ES-I3 (cell line): ENCODE measurements at regions not wholly inside any gene's neighbourhood (a gene's known extent, or its start where the extent isn't known, plus 50 kb on each side); places are given as distances from the start of the nearest gene placed in this dataset.
"Not testable (repeated sequence)": the region's sequence is repeated elsewhere in the genome, so short reads cannot be mapped to it uniquely, and the experiment has no call there.

Experiments
- H3K36me3 ChIP-seq: 2 replicates; pipeline ENCODE4 v1.6.1; 2013; ENCODE audit warnings: mild to moderate bottlenecking, low read length, control low read depth, moderate library complexity; ENCODE audit not compliant: insufficient read depth
- H3K4me1 ChIP-seq: 2 replicates; pipeline ENCODE4 v1.6.1; 2013; ENCODE audit warnings: mild to moderate bottlenecking, control low read depth, low read length; ENCODE audit not compliant: insufficient read depth
- H3K9ac ChIP-seq: 2 replicates; pipeline ENCODE4 v1.6.1; 2013; ENCODE audit warnings: low read depth, mild to moderate bottlenecking, low read length, moderate library complexity
- H3K9me3 ChIP-seq: 2 replicates; pipeline ENCODE4 v1.6.1; 2013; ENCODE audit warnings: mild to moderate bottlenecking, low read length, moderate library complexity; ENCODE audit not compliant: control insufficient read depth, insufficient read depth

DNA sequence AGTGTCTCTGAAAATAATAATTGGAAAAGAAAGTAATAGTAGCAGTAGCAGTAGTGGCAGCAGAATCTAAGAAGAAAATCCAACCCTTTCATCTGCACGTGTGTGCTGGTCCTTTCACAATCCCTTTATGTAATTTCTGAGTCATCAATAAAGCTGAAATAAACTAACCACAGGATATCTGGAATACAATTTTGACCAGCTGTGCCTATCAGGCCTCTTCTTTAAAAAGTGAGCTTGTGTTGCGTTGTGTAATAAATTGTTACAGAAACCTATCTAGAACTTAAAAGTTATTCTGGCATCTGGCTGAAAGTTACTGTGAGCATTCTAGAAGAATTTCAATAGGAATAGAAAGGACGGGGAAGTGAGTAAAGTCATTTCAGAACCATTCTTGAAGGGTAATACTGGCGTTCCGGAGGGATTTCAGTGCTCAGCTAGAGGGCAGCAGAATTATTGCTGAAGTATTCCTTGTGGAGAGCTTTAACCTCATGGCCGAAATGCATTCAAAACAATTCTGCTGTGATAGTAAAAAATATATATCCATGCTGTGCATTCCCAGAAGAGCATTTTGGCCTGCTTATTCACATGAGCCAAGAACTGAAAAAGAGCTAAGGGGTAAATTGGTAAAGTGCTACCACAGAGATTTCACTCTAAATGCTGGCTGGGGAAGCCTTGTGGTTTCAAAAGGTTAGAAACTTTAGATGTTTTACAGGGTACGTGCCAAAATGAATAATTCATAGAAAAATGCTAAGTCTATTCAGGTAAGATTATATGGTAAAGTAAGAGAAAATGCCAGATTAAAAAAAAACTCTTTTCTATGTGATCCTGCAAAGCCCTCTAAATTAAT lies 260.6 kb downstream of the NKX6-1 start:
- no peak overlapping the region for H3K9ac ChIP-seq
- H3K36me3 ChIP-seq = no peaks in the 10 kb centered on the region
- H3K9me3 ChIP-seq = no peaks in the 10 kb centered on the region
- H3K4me1 ChIP-seq = no peaks in the 10 kb centered on the region

DNA sequence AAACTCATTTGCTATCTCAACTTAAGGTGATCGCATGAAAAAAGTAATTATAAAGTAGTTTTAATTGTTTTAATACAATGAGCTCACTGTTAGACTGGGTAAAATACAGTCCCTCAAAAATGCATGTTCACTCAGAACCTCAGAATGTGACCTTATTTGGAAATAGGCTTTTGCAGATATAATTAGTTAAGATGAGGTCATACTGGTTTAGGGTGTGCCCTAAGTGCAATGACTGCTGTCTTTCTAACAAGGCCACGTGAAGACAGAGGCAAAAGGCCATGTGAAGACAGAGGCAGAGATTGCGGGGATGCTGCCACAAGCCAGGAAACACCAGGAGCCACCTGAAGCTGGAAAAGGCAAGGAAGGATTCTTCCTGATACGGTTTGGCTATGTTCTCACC lies 262.1 kb downstream of the NKX6-1 start:
- Histone ChIP-seq H3K4me1 (no peaks in the 10 kb centered on the region), H3K9ac (no peak overlapping the region), H3K9me3 (no peaks in the 10 kb centered on the region)

DNA sequence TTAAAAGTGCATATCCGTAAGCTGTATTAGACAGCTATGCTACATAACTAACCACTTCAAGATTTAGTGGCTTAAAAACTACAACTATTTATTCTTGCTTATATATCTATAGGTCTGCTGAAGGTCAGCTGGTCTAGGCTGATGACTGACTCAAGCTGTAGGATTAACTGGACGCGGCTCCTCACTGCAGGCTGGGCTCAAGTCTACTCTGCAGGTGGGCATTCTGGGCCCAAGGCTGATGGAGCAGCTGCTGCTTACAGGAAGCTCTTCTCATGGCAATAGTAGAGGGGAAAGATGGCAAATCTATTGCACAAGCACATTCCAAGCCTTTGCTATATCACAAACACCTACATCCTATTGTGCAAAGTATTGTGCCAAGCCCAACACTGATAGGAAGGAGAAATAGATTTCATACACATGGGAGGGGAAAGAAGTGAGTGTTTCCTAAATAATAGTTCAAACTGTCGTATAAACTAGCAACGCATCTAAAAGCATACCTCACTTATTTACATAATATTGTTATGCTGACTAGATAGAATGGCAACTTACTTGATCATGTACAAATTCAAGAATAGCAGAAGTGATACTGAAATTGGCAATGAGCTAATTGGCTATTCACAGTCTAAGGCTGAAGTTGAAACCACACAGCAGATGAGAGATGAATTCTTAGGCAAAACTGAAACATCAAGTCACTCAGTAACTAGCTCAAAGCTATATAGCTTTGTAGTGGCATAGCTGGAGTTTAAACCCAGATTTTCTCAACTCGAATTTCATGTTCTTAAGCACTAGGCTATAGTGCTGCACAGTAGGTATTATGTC lies 263.8 kb downstream of the NKX6-1 start:
- no peaks in the 10 kb centered on the region for H3K36me3 ChIP-seq
- H3K9me3 ChIP-seq = no peaks in the 10 kb centered on the region
- H3K9ac ChIP-seq = no peak overlapping the region
- H3K4me1 ChIP-seq = no peaks in the 10 kb centered on the region

More for the DNA sequence above, 262.1 kb downstream of the NKX6-1 start:
- H3K36me3 ChIP-seq = no peaks in the 10 kb centered on the region

DNA sequence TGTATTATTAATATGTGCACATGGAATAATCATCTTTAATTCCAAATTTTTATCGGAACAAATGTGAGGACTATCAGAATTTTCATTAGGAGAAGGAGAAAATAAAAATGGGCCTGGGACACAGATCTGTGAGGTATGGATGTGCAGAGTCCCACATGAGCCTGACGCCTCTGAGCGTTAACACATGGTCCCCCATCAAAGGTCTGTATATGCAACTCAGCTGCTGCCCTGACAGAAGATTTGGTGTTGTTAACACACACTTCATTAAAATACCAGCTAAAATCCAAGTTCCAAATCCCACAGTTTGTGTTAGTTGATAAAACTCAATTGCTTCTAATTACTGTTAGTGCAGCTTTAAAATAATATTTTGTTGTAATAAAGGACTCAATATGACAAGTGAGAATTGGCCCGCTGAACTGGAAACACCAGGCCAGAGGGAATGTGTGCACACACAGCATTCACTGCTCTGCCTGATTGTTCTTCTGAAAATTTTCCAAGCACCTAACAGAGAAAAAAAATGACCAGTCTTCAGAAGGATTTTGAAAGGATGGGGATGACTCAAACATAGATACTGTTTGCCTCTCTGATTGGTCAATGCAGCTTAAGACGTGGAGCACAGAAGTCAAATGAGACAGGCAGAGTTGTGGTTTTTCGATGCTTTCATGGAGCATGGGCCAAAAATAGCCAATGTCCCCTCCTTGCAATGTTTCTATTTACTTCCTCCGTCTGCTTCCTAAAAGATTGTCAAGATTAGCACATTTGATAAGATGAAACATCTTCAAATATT lies 266.6 kb downstream of the NKX6-1 start:
- Histone ChIP-seq H3K36me3 (no peaks in the 10 kb centered on the region), H3K4me1 (no peaks in the 10 kb centered on the region), H3K9me3 (no peaks in the 10 kb centered on the region), H3K9ac (no peak overlapping the region)

DNA sequence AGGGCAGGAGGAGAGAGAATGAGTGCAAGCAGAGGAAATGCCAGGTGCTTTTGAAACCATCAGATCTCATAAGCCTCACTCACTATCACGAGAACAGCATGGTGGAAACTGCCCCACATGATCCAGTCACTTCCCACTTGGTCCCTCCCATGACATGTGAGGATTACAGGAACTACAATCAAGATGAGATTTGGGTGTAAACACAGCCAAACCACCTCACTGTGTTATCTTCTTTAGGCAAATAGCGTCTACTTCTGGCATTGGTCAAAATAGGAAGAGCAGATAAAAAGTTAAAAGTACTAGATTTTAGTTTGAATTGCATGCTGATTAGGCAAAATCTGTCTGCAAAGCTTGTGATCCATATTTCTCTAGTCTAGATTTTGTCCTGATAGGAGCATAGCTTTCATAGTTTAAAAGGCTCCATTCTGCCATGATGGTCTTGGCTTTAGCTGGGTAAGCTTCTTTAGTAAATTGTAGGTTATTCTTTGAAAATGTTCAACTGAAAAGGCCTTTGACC lies 267.5 kb downstream of the NKX6-1 start:
- Histone ChIP-seq H3K9ac (no peak overlapping the region), H3K4me1 (no peaks in the 10 kb centered on the region), H3K9me3 (no peaks in the 10 kb centered on the region), H3K36me3 (no peaks in the 10 kb centered on the region)

DNA sequence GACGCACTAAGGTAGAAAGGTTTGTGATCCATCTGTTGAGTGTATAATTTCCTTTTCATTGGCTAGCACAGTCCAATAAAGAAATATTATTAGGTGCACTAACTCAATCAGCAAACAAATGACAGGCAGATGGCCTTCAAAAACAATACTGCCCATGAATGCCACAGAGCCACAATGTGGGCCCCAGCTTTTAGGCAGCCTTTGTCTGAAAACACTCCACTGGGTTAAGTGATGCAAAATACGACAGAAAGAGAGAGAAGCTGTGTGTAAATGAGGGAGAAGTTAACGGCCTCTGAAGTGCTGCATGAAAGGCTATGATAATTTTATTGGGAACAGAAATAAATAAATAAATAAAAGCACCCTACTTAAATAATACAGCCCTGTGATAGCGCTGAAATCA lies 274.6 kb downstream of the NKX6-1 start:
- Histone ChIP-seq H3K4me1 (peaks cover 33% of the 10 kb centered on the region), H3K36me3 (no peaks in the 10 kb centered on the region), H3K9me3 (no peaks in the 10 kb centered on the region)

DNA sequence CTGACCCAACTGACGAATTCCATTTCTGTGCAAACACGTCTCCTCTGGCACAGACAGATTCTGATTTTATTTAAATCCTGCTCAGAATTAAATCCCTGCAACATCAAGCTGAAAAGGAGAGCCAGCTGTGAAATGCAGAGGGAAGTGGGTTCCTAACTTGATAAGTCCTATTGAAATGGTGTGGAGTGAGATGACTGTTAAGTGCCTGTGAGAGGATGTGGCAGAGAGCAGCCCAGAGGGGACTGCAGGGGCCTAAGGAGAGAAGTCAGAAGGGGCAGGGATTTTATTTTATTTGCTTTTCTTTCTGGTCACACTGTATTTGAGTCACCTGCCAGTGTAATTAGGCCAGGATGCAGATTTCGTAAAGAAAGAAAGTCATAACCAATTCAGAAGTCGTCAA lies 277.4 kb downstream of the NKX6-1 start:
- H3K9me3 ChIP-seq = no peaks in the 10 kb centered on the region
- H3K4me1 ChIP-seq = peaks cover 40% of the 10 kb centered on the region
- H3K9ac ChIP-seq = no peak overlapping the region
- H3K36me3 ChIP-seq = no peaks in the 10 kb centered on the region

More for the DNA sequence above, 274.6 kb downstream of the NKX6-1 start:
- H3K9ac ChIP-seq = no peak overlapping the region

DNA sequence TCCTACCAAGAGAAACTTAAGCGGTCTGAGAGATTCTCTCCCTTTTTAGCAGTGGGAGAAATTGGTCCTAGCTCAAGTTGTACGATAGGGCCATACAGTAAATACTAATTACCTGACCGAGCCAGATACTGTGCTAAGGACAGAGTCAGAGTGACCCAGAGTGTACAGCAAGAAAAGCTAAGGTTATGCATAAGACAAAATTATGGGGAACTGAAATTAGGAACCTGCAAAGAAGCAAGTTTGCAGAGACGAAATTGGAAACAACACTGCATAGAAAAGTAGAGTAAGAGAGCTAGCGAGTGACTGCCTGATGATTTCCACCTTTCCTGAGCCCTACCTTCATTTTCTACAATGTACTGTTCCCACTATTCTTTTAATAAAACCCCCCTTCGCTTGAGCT lies 278.1 kb downstream of the NKX6-1 start:
- no peak overlapping the region for H3K9ac ChIP-seq

DNA sequence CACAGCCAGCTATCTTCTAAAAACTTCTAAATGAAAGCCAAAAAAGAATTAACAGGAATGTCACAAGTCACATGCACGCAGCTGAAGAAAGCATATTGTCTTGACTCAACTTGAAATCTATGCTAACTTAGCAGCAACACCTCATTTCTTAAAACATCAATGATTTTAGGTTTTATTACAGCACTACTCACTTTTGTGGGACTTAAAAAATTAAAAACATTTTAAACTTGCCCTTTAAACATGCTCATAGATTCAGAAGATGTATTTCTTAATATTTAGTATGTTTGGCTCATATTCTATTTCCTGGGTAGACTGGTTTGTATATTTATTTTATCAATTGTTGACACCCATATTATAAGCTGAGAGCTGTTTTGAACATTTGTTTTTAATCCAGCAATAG lies 279.4 kb downstream of the NKX6-1 start:
- Histone ChIP-seq H3K4me1 (peaks cover 40% of the 10 kb centered on the region), H3K36me3 (no peaks in the 10 kb centered on the region), H3K9me3 (no peaks in the 10 kb centered on the region), H3K9ac (no peak overlapping the region)

More for the DNA sequence above, 278.1 kb downstream of the NKX6-1 start:
- Histone ChIP-seq H3K4me1 (peaks cover 40% of the 10 kb centered on the region), H3K9me3 (no peaks in the 10 kb centered on the region), H3K36me3 (no peaks in the 10 kb centered on the region)

DNA sequence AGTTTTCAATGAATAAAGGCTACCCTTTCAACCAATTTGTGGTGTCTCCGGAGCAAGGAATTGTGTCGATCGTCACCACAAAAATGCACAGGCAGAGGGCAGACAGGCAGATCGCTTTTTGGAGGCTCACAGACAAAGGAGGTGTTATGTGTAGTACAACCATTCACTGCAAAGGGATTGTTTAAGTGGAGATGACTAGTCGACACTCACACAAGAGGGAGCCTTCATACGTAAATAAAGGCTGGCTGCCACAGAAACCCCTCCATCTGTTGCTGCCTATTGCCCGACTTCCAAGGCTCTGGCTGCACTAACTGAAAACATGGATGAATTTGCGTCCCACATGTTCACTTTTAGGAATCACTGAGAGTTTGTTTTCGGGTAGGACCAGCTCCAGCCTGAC lies 281.1 kb downstream of the NKX6-1 start:
- peaks cover 27% of the 10 kb centered on the region for H3K4me1 ChIP-seq
- no peaks in the 10 kb centered on the region for H3K9me3 ChIP-seq
- H3K9ac ChIP-seq = no peak overlapping the region
- no peaks in the 10 kb centered on the region for H3K36me3 ChIP-seq

DNA sequence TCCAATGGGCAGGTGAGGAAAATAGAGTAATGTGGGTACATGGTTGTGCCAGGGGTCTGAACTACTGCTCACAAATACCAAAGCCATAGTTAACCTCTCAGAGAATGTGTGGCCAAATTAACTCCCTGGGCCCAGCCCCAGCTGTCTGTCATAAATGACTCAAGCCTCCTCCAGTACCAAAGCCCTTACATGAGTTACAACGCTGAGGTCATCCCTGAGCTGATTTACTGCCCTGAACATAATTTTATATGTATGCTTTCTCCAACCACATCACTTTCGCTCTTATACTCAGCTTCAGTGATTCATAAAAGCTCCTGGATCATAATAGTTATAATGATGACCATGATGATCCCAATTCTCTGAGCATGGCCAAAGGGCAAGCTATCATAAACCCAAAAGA lies 283.9 kb downstream of the NKX6-1 start:
- H3K4me1 ChIP-seq = peaks cover 7% of the 10 kb centered on the region; the same call in 1 of the 2 replicates
- H3K9ac ChIP-seq = no peak overlapping the region
- no peaks in the 10 kb centered on the region; the same call in 1 of the 2 replicates for H3K9me3 ChIP-seq
- H3K36me3 ChIP-seq = no peaks in the 10 kb centered on the region

DNA sequence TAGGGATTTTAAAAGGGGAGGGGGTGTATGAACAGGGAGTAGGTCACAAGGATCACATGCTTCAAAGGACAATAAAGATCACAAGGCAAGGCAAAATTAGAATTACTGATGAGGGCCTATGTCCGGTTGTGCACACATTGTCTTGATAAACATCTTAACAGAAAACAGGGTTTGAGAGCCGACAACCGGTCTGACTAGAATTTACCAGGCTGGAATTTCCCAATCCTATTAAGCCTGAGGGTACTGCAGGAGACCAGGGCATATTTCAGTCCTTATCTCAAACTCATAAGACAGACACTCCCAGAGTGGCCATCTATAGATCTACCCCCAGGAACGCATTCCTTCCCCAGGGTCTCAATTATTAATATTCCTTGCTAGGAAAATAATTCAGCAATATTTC lies 292.9 kb downstream of the NKX6-1 start:
- H3K36me3 ChIP-seq, H3K9ac ChIP-seq, H3K4me1 ChIP-seq, H3K9me3 ChIP-seq: not testable (repeated sequence)

DNA sequence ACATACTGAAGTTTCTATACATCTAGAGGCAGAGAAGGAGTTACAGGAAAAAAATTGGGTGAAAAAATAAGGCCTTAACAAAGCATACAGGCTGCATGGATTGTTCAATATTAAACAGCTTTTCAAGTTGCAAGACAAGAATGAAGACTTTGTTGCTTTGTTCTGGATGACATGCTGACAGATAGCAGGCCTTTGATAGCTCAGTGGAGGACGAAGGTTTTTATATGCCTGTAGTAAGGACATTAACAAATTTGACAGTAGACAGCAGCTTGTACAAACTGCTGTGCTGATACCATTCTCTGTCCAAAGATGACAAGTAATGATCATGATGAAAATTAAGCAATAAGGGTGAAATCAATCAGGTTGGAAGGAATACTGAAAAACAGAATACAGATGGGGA lies 309.9 kb downstream of the NKX6-1 start:
- H3K9me3 ChIP-seq = no peaks in the 10 kb centered on the region
- no peaks in the 10 kb centered on the region for H3K36me3 ChIP-seq
- no peak overlapping the region for H3K9ac ChIP-seq
- H3K4me1 ChIP-seq = no peaks in the 10 kb centered on the region

DNA sequence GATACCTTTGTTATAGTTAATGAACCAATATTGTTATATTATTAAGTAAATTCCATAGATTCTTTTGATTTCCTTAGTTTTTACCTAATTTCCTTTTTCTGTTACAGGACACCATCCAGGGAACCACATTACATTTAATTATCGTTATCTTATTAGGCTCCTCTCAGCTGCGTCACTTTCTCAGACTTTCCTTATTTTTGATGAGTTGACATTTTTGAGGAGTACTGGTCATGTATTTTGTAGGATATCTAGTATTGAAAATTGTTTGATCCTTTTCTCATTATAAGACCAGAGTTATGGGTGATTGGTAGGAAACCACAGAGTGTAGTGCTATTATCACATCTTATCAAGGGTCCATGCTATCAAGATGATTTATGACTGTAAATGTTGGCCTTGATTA lies 319.7 kb downstream of the NKX6-1 start:
- no peak overlapping the region for H3K9ac ChIP-seq
- no peaks in the 10 kb centered on the region for H3K36me3 ChIP-seq

More for the DNA sequence above, 319.7 kb downstream of the NKX6-1 start:
- no peaks in the 10 kb centered on the region for H3K4me1 ChIP-seq
- no peaks in the 10 kb centered on the region for H3K9me3 ChIP-seq
